GM18517 (cell line): ENCODE measurements at regions not wholly inside any gene's neighbourhood (a gene's known extent, or its start where the extent isn't known, plus 50 kb on each side); places are given as distances from the start of the nearest gene placed in this dataset.
"Not testable (repeated sequence)": the region's sequence is repeated elsewhere in the genome, so short reads cannot be mapped to it uniquely, and the experiment has no call there.

Experiments used
- ATAC-seq: cut with Tn5 transposase; IDR thresholded peaks from one replicate; pipeline ENCODE4 v1.9.1; 2021; ENCODE audit warnings: mild to moderate bottlenecking, moderate library complexity; ENCODE audit not compliant: unreplicated experiment

- ATAC-seq = no peak
Observed at GRCh38 chr13:59371229-59371628, 792.5 kb downstream of the DIAPH3 start.

DNA sequence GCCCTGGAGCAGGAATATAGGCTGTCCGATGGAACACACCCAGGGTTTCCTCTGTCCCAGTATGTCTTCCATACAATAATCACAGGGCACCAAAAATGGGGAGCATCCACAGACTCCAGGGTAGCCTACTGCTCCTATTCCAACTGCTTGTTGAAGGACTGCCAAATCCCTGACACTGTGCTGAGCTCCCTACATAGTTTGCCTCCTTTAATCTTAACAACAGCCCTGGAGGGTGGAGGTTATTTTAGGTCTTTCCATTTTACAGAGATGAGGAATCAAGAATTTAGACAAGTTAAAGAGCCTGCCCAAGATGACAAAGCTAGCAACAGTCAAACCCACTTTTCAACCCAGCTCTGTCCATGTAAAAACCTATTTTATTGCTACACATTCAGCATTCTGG, 790.4 kb downstream of the DIAPH3 start:
- no peak for ATAC-seq

GRCh38 chr13:59374691-59375090, 789.0 kb downstream of the DIAPH3 start:
- no peak for ATAC-seq

DNA sequence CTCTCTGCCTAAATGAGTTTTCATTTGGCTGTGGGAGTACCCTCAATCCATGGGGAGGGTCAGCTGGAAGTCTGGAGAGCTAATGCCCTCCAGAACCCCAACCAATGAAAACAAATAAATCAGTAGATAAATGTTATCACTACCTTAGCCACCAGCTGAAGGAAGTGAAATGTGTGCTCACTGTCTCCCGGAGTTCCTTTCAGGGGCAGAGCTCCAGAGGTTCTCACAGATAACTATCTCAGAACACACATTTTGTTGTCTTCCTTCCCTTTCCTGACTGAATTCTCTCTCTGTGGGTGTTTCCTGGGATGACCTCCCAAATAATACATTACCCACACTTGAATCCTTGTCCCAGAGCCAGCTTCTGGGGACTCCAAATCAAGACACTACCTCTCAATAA, 779.6 kb downstream of the DIAPH3 start:
- ATAC-seq = no peak

DNA sequence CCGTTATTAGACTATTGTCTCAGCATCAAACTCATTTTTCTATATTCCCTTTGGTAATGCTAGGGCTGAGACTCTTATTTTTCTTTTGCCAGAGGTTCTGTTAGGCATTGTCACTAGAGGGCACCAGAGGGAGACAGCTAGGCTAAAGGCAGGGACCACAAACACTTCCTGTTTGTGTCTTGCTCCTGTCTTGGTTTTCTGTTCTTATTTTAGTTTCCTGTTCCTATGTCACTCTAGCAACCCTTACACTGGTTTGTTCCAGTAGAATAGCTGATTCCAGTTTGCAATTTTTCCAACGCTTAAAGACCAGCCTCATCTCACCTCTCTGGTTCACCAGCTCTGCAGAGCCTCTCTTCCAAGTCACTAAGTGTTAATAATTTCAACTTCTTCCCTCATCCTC, 772.0 kb downstream of the DIAPH3 start:
- peak; percentile 99 for ATAC-seq

DNA sequence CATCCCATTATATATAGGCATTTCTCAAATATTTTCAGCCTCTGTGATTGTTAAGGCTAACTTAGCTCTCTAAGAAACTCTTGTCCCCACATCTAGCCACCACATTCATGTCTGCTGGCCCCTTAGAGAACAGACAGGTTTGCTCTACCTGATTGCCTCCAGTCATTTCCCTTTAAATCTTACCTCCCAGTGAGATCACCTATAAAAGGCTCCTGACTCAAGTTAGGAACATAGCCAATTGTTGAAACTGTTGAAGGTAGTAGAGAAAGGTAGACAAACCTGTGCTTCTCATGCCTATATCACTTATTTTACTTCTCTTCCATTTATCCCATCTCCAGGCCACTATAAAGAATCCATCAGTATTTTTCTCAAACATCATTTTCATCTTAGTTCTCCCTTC, 771.4 kb downstream of the DIAPH3 start:
- no peak for ATAC-seq

- ATAC-seq = no peak
Observed at GRCh38 chr13:59394496-59394895, 769.2 kb downstream of the DIAPH3 start.

- no peak for ATAC-seq
Observed at GRCh38 chr13:59398127-59398526, 765.6 kb downstream of the DIAPH3 start.

GRCh38 chr13:59398661-59399060, 765.1 kb downstream of the DIAPH3 start:
- no peak for ATAC-seq

DNA sequence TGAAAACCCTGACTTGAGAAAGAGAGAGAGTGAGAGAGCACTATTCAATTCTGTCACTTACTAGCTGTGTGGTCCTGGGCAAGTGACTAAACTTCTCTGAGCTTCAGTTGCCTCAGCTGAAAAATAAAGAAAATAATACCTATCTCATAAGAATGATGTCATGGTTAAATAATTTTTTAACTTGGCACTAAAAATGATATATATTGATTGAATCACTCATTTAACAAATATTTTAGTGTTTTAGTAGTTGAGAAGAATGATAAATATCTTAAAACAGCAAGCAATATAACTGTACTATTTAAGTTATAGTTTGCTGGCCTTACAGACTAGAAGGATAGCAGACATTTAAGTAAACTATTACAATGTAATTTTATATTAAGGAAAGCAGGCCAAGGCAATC, 764.2 kb downstream of the DIAPH3 start:
- ATAC-seq = no peak

GRCh38 chr13:59404331-59404730, 759.4 kb downstream of the DIAPH3 start:
- ATAC-seq = no peak

DNA sequence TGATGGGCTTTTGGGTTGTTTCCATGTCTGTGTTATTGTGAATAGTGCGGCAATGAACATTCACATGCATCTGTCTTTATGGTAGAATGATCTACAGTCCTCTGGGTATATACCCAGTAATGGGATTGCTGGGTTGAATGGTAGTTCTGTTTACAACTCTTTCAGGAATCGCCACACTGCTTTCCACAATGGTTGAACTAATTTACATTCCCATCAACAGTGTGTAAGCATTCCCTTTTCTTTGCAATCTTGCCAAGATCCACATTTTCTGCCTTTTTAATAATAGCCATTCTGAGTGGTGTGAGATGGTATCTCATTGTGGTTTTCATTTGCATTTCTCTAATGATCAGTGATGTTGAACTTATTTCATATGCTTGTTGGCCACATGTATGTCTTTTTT, 756.5 kb downstream of the DIAPH3 start:
- ATAC-seq = not testable (repeated sequence)

GRCh38 chr13:59408738-59409137, 755.0 kb downstream of the DIAPH3 start:
- no peak for ATAC-seq

DNA sequence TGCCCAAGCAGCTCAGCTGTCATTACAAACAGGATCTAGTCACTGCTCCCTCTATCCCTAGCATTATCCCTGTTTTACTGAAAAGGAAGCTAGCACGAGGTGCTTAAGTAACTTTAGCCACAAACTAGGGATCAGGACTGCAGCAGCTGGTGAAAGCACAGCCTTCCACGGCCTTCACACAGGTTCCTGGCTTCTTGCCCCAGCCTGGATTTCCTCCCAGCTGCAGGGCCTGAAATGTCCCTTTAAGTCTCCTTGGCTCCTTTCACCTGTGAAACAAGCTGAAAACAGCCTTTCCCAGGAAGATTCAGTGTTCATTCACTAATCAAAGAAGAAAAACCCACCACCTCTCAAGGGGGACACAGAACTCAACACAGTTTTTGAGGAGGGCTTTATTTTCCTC, 754.5 kb downstream of the DIAPH3 start:
- ATAC-seq = no peak

DNA sequence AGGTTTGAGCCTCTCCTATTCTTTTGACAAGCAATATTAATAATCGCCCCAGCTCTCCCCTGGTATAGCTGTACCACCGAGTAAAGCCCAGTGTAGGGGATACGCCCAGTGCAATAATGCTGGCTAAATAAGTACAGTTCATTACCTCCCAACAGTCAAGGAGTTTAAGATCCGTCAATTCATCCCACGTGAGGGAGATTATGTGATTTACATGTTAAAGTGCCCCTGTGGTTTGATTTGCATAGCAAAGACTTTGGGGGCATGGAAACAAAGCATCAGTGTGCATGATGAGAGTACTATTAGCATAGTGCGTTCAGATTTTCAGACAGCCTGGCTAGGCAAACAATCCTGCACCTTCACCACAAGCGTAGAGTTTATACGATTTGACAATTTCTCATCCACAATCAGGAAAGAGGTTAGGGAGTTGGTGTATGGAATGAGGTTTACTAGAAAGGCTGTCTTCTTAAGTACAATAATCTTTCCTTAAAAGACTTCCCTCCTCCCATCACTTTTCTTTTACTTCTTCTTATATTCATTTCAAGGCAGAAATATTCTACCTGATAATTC, 754.0 kb downstream of the DIAPH3 start:
- ATAC-seq = no peak

GRCh38 chr13:59413126-59413525, 750.6 kb downstream of the DIAPH3 start:
- peak; percentile 77 for ATAC-seq

DNA sequence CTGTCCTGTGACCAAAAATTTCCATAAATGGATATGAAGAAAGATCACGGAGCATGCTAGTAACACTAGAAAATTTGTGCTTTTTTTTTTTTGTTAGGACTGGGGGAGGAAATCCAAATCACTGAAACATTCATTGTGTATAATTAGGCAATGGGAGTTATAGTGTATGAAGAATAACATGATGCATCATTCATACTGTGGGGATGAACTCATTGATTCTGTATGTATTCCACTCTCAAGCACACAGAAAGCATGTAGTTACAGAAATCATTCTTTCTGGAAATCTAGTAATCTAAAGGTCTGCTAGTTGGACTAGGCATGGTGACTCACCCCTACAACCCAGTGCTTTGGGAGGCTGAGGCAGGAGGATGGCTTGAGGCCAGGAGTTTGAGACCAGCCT, 749.7 kb downstream of the DIAPH3 start:
- ATAC-seq = no peak

DNA sequence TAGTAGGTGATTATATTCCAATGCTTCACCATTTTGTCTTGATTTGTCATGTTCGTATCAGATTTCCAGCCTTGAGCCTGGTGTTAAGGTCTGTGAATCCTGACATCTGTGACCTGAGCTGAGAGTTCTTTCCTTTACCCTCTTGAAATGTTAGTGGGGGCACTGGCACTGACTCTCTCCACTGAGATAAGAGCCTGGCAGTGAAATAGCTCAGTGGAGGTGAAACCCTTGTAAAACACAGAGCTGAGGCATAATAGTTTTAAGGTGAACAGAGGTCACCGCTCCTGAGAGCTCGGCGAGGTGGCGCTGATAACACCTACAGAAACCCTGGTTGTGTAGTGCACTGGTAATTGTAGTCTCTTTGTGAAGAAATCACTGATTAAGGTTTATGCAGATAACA, 748.2 kb downstream of the DIAPH3 start:
- ATAC-seq = no peak

DNA sequence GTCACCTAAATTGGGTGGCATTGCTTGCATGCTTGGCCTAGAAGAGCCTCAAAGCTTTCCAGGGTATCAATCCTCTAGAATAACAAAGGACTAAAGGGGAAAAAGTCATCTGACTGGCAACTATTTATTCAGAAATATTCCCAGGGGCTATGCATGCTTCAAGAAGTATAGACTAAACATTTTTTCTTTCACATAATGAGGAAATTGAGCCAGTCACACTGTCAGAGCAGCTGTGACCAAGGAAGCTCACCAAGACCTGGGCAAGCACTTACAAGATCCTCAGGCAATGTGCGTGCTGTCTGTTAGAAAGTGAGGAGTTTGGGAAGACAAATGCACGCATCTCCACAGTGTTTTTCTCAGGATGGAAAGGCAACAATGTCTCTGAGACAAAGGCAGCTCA, 747.2 kb downstream of the DIAPH3 start:
- ATAC-seq = no peak

DNA sequence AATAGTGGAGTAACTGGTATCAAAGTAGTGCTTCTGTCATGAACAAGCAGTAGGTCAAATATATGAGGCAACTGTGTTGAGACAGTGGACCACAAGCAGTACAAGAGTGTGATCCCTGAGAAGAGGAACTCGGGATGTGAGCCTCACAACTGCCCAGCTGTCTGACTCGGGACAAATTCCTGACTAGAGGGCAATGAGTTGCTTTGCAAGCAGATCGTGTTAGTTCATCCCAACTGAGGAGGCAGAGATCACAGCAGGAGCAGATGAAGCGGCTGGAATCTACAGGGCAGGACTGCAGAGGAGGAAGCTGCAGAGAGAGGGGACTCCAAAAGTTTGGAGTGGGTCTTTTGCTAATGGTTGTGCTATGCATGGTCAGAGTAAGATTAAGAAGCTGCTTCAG, 741.1 kb downstream of the DIAPH3 start:
- no peak for ATAC-seq

DNA sequence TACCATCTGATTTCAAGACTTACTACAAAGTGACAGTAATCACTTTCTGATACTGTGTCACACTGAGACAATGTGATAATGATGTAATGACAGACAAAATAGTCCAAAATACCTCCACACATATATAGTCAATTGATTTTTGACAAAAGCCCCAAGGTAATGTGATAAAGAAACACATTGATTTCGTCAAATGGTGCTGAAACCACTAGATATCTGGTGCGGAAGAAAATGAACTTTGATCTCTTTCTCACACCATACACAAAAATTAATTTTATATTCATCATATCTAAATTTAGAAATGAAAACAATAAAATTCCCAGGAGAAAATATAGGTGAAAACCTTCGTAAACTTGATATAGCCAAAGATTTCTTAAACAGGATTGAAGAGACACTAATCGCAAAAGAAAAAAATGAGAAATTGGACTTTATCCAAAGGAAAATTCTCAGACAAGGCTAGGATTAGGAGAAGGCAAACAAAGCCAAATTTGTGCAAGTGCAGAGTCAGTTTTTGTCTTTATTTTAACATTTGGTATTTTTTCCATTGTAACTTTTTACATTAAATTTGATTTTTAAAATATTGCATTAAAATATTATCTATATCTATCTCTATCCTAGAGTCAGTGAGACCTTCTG, 739.9 kb downstream of the DIAPH3 start:
- no peak for ATAC-seq

DNA sequence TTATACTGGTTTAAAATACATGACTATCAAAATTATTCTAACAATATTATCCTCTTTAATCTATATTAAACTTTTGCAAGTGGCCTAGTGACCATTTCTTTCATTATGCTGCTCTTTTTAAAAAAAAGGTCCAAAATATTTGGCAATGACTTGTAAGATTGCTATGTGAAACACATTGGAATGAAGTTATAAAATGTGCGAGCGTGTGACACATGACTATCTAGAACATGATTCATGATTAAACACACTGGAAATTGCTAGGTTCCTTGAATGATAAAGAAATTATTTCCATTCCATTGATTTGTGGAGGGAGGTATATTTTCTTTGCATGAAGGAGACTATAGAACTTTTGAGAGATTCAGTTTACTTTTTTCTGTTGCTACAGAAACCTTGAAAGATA, 739.1 kb downstream of the DIAPH3 start:
- ATAC-seq = no peak

GRCh38 chr13:59425211-59425741, 738.5 kb downstream of the DIAPH3 start:
- ATAC-seq = no peak
